H1 (cell line): ENCODE measurements at regions not wholly inside any gene's neighbourhood (a gene's known extent, or its start where the extent isn't known, plus 50 kb on each side); places are given as distances from the start of the nearest gene placed in this dataset.

Experiments used
- CTCF ChIA-PET: fragments of 300-600 bp; sonication (Branson Sonifier 250); formaldehyde crosslinking; loops from one replicate; lab custom pipeline; 2021; ENCODE audit not compliant: partially characterized antibody; lab: Charles Lee
- POLR2A ChIA-PET: fragments of 300-600 bp; sonication (Branson Sonifier 250); formaldehyde crosslinking; loops from one replicate; lab custom pipeline; 2021; ENCODE audit warnings: inconsistent platforms; ENCODE audit not compliant: partially characterized antibody; lab: Charles Lee
- DNase-seq, 2 experiments: peaks; one replicate each; pipeline versions ENCODE4 v3.0.0 to v3.0.0-alpha.2; 2010 to 2022; ENCODE audit warnings: low spot score in 2 of 2, low read depth in 1 of 2, mixed read lengths in 1 of 2
- FAIRE-seq: peaks from 2 replicates; lab custom pipeline; 2011; peaks lifted over from hg19 to GRCh38; lab: Jason Lieb, UNC
- H2AFZ ChIP-seq: 2 replicates; pipeline ENCODE4 v1.8.1; 2012; ENCODE audit warnings: low read length, inconsistent platforms
- H2AK5ac ChIP-seq: 2 replicates; pipeline ENCODE4 v1.6.1; 2013; ENCODE audit warnings: low read depth, low read length
- H2BK120ac ChIP-seq: replicated peaks from 2 replicates; pipeline ENCODE3; 2013; ENCODE audit warnings: low read depth, low read length, inconsistent platforms
- H2BK12ac ChIP-seq: 2 replicates; pipeline ENCODE4 v1.6.1; 2013; ENCODE audit warnings: low read depth, low read length
- H2BK15ac ChIP-seq: 2 replicates; pipeline ENCODE4 v1.6.1; 2013; ENCODE audit warnings: low read length
- H2BK20ac ChIP-seq: 2 replicates; pipeline ENCODE4 v1.6.1; 2013; ENCODE audit warnings: low read length
- H2BK5ac ChIP-seq: 2 replicates; pipeline ENCODE4 v1.6.1; 2013; ENCODE audit warnings: low read depth, low read length
- H3K14ac ChIP-seq: 2 replicates; pipeline ENCODE4 v1.6.1; 2013; ENCODE audit warnings: inconsistent platforms; ENCODE audit not compliant: insufficient read length
- H3K18ac ChIP-seq: 2 replicates; pipeline ENCODE4 v1.6.1; 2013; ENCODE audit warnings: low read length; ENCODE audit errors: extremely low read depth
- H3K23ac ChIP-seq: 2 replicates; pipeline ENCODE4 v1.6.1; 2013; ENCODE audit warnings: inconsistent platforms; ENCODE audit not compliant: insufficient read length
- H3K23me2 ChIP-seq: 2 replicates; pipeline ENCODE4 v1.6.1; 2013; ENCODE audit warnings: low read depth, low read length
- H3K27ac ChIP-seq: 2 replicates; pipeline ENCODE4 v1.6.1; 2011; ENCODE audit warnings: low read depth, low read length, inconsistent platforms
- H3K27me3 ChIP-seq, 4 experiments: replicated peaks in 1 of 4; 1 replicate in 1 of 4; 2 replicates in 3 of 4; pipeline versions ENCODE4 v1.6.1 to v1.8.1; 2011 to 2013; ENCODE audit warnings: low read length in 3 of 4, mild to moderate bottlenecking in 3 of 4, inconsistent platforms in 2 of 4, mixed read lengths in 2 of 4, moderate library complexity in 1 of 4; ENCODE audit not compliant: control insufficient read depth in 3 of 4, insufficient read depth in 3 of 4; ENCODE audit errors: extremely low read depth in 1 of 4
- H3K36me3 ChIP-seq, 4 experiments: 2 replicates each; pipeline versions ENCODE4 v1.6.1 to v1.8.1; 2011 to 2013; ENCODE audit warnings: mild to moderate bottlenecking in 4 of 4, low read length in 3 of 4, moderate library complexity in 2 of 4, control low read depth in 1 of 4, inconsistent platforms in 1 of 4; ENCODE audit not compliant: insufficient read depth in 4 of 4, control insufficient read depth in 2 of 4
- H3K4ac ChIP-seq: replicated peaks from 2 replicates; pipeline ENCODE3; 2013; ENCODE audit warnings: low read length, low read depth, mixed read lengths, inconsistent platforms; ENCODE audit not compliant: insufficient read length
- H3K4me1 ChIP-seq, 4 experiments: replicated peaks in 1 of 4; 1 replicate in 1 of 4; 2 replicates in 3 of 4; pipeline versions ENCODE4 v1.6.1 to v1.8.1; 2011 to 2013; ENCODE audit warnings: low read length in 3 of 4, inconsistent platforms in 2 of 4, mixed read lengths in 1 of 4; ENCODE audit not compliant: insufficient read depth in 4 of 4, control insufficient read depth in 3 of 4
- H3K4me2 ChIP-seq, 2 experiments: 2 replicates each; pipeline versions ENCODE4 v1.6.1 to v1.8.1; 2011 to 2013; ENCODE audit warnings: low read depth in 2 of 2, low read length in 2 of 2, control low read depth in 1 of 2, inconsistent platforms in 1 of 2, mild to moderate bottlenecking in 1 of 2; ENCODE audit not compliant: insufficient read depth in 1 of 2
- H3K4me3 ChIP-seq, 4 experiments: fragments of 200-600, 300-600 bp in 1 of 4; sonication (generic), shearing (Covaris generic), sonication (Bioruptor Twin) in 1 of 4; 2 replicates each; pipeline versions ENCODE4 v1.5.1 to v1.8.1; 2011 to 2016; ENCODE audit warnings: low read length in 4 of 4, low read depth in 3 of 4, control low read depth in 2 of 4, inconsistent platforms in 2 of 4, mild to moderate bottlenecking in 2 of 4, mixed read lengths in 1 of 4, moderate library complexity in 1 of 4; ENCODE audit not compliant: insufficient read depth in 2 of 4; ENCODE audit errors: extremely low read depth in 1 of 4
- H3K56ac ChIP-seq: replicated peaks from 2 replicates; pipeline ENCODE3; 2013; ENCODE audit warnings: low read depth, mild to moderate bottlenecking, mixed read lengths, low read length, inconsistent platforms; ENCODE audit not compliant: insufficient read length
- H3K79me1 ChIP-seq: 2 replicates; pipeline ENCODE4 v1.6.1; 2013; ENCODE audit warnings: low read depth, low read length, control low read depth
- H3K79me2 ChIP-seq, 2 experiments: 2 replicates each; pipeline versions ENCODE4 v1.6.1 to v1.8.1; 2012 to 2013; ENCODE audit warnings: low read length in 2 of 2, mild to moderate bottlenecking in 2 of 2, inconsistent platforms in 1 of 2; ENCODE audit not compliant: insufficient read depth in 2 of 2, control insufficient read depth in 1 of 2
- H3K9ac ChIP-seq, 4 experiments: replicated peaks in 1 of 4; 1 replicate in 1 of 4; 2 replicates in 3 of 4; pipeline versions ENCODE4 v1.6.1 to v1.8.1; 2011 to 2013; ENCODE audit warnings: low read depth in 3 of 4, low read length in 3 of 4, control low read depth in 2 of 4, mild to moderate bottlenecking in 2 of 4, moderate library complexity in 2 of 4, inconsistent platforms in 1 of 4; ENCODE audit errors: extremely low read depth in 1 of 4
- H3K9me3 ChIP-seq, 2 experiments: 2 replicates each; pipeline versions ENCODE4 v1.6.1 to v1.8.1; 2012 to 2013; ENCODE audit warnings: mild to moderate bottlenecking in 2 of 2, moderate library complexity in 2 of 2, control low read depth in 1 of 2, inconsistent platforms in 1 of 2, low read depth in 1 of 2, low read length in 1 of 2, mixed read lengths in 1 of 2; ENCODE audit not compliant: insufficient read depth in 2 of 2
- H4K20me1 ChIP-seq, 2 experiments: replicated peaks in 1 of 2; 2 replicates each; pipeline versions ENCODE3 to v1.8.1; 2011 to 2013; ENCODE audit warnings: inconsistent platforms in 2 of 2, low read length in 2 of 2, mild to moderate bottlenecking in 1 of 2; ENCODE audit not compliant: insufficient read depth in 2 of 2, control insufficient read depth in 1 of 2
- H4K5ac ChIP-seq: 2 replicates; pipeline ENCODE4 v1.6.1; 2013; ENCODE audit warnings: low read length, low read depth, mixed read lengths, inconsistent platforms; ENCODE audit not compliant: insufficient read length
- H4K8ac ChIP-seq: 2 replicates; pipeline ENCODE4 v1.8.0; 2013; ENCODE audit warnings: mild to moderate bottlenecking, moderate library complexity, low read length, inconsistent platforms; ENCODE audit not compliant: insufficient read depth; ENCODE audit errors: extremely low read depth
- H4K91ac ChIP-seq: replicated peaks from 2 replicates; pipeline ENCODE3; 2013; ENCODE audit warnings: low read length, mixed read lengths, inconsistent platforms; ENCODE audit not compliant: insufficient read length
- ATF3 ChIP-seq: IDR thresholded peaks from 2 replicates; pipeline ENCODE4 v1.6.1; 2011; ENCODE audit warnings: low read depth, mild to moderate bottlenecking, low read length; ENCODE audit not compliant: insufficient read depth
- BCL11A ChIP-seq, 2 experiments: IDR thresholded peaks; one replicate each; pipeline ENCODE4 v1.6.1; 2011; ENCODE audit warnings: low read depth in 2 of 2, low read length in 2 of 2, mild to moderate bottlenecking in 2 of 2
- CEBPB ChIP-seq: IDR thresholded peaks from 2 replicates; pipeline ENCODE4 v1.6.1; 2012; ENCODE audit warnings: low read depth, low read length
- GTF2F1 ChIP-seq: IDR thresholded peaks from 2 replicates; pipeline ENCODE4 v1.6.1; 2012; ENCODE audit warnings: low read depth, low read length, improper control_type of control experiment, borderline replicate concordance
- JUN ChIP-seq: IDR thresholded peaks from 2 replicates; pipeline ENCODE4 v1.6.1; 2011; ENCODE audit warnings: low read depth, mild to moderate bottlenecking, improper control_type of control experiment, low read length
- POU5F1 ChIP-seq: IDR thresholded peaks from 2 replicates; pipeline ENCODE4 v1.6.1; 2011; ENCODE audit warnings: low read depth, mild to moderate bottlenecking, low read length, moderate library complexity
- SAP30 ChIP-seq: fragments of 300-600 bp; sonication (generic); IDR thresholded peaks from 2 replicates; pipeline ENCODE4 v1.7.1; 2012; ENCODE audit warnings: low read length, moderate library complexity, mild to moderate bottlenecking, inconsistent platforms; ENCODE audit not compliant: insufficient read depth, insufficient replicate concordance
- SP2 ChIP-seq: IDR thresholded peaks from 2 replicates; pipeline ENCODE4 v1.6.1; 2012; ENCODE audit warnings: mild to moderate bottlenecking, low read length, inconsistent platforms
- SRF ChIP-seq: IDR thresholded peaks from 2 replicates; pipeline ENCODE4 v1.6.1; 2011; ENCODE audit warnings: mild to moderate bottlenecking, low read depth, low read length, moderate library complexity
- SUZ12 ChIP-seq: fragments of 200-600 bp; sonication (generic); IDR thresholded peaks from 2 replicates; pipeline ENCODE4 v1.6.1; 2012; ENCODE audit warnings: mild to moderate bottlenecking, inconsistent platforms, low read length, moderate library complexity, mixed read lengths
- TEAD4 ChIP-seq: IDR thresholded peaks from 2 replicates; pipeline ENCODE4 v1.6.1; 2012; ENCODE audit warnings: low read depth, low read length, inconsistent platforms, mixed read lengths
- USF2 ChIP-seq: IDR thresholded peaks from 2 replicates; pipeline ENCODE4 v1.6.1; 2011; ENCODE audit warnings: low read length, improper control_type of control experiment
- WGBS, 2 experiments: shearing (Covaris generic) in 1 of 2; methylation state at CpG; one replicate each; pipeline versions ENCODE4 v1.1.6 to v1.1.7; 2013 to 2015; ENCODE audit warnings: low lambda C conversion rate in 2 of 2, mixed read lengths in 2 of 2, inconsistent platforms in 1 of 2, low coverage in 1 of 2, missing lambda C conversion rate in 1 of 2; ENCODE audit not compliant: insufficient replicate concordance in 2 of 2, insufficient coverage in 1 of 2, insufficient read length in 1 of 2; ENCODE audit errors: extremely low coverage in 1 of 2, missing lambda C conversion rate in 1 of 2; 5-methylcytosine and 5-hydroxymethylcytosine counted together

- ChIA-PET POLR2A (interaction anchor here (0.6 to 1.6 kb wide), 3 partner anchors 9 to 371 kb away, joined by 3 to 4 read pairs (median 3); no protein-coding TSS in a partner anchor), CTCF (interaction anchor here (0.9 to 4.1 kb wide), 16 partner anchors 9 to 465 kb away, joined by 3 to 24 read pairs (median 4); no protein-coding TSS in a partner anchor)
- Histone ChIP-seq H3K23ac (no peak overlapping the region), H3K23me2 (no peaks in the 10 kb centered on the region; the same call in 1 of the 2 replicates), H4K5ac (no peak overlapping the region), H3K4ac (no peak overlapping the region), H3K4me1 (peaks cover 6 to 26% (median 16%) of the 10 kb centered on the region in 4 experiments), H4K8ac (no peak overlapping the region), H2BK5ac (no peak overlapping the region), H3K27me3 (no peaks in the 10 kb centered on the region), H2BK20ac (no peak overlapping the region), H3K36me3 (no peaks in the 10 kb centered on the region), H3K27ac (no peak overlapping the region), H2BK12ac (no peak overlapping the region), H2AFZ (no peak overlapping the region), H2BK120ac (no peak overlapping the region), H3K56ac (no peak overlapping the region), H4K91ac (no peak overlapping the region), H3K79me2 (no peaks in the 10 kb centered on the region), H3K4me3 (no peak overlapping the region), H3K79me1 (no peaks in the 10 kb centered on the region), H2AK5ac (no peak overlapping the region), H3K4me2 (no peak overlapping the region), H3K14ac (no peak overlapping the region), H3K9me3 (no peaks in the 10 kb centered on the region), H4K20me1 (peaks cover 0 to 4% of the 10 kb centered on the region in 2 experiments), H3K9ac (no peak overlapping the region), H3K18ac (no peak overlapping the region), H2BK15ac (no peak overlapping the region)
- WGBS, 2 experiments, result 93% methylated on average over 4 of the region's 4 CpGs; no CpG with 5 or more reads in 1 of the 2 experiments
- no peak for DNase-seq
- FAIRE-seq, result no peak
- no peak for TF ChIP-seq BCL11A (IDR thresholded peaks at IDR 0.05; ENCODE audit: low read depth in 2 of 2, low read length in 2 of 2)
- no peak for TF ChIP-seq POU5F1
- no peak for TF ChIP-seq JUN
- no peak for TF ChIP-seq SP2
- no peak for TF ChIP-seq SUZ12
- TF ChIP-seq SAP30, result no peak
- TF ChIP-seq TEAD4, result no peak
- no peak for TF ChIP-seq USF2
- no peak for TF ChIP-seq SRF
- TF ChIP-seq CEBPB, result no peak
- TF ChIP-seq GTF2F1, result no peak
- no peak for TF ChIP-seq ATF3
Observed at GRCh38 chr9:131803758-131804411, 64.0 kb upstream of the RAPGEF1 start.
